ENCODE measurements at regions not wholly inside any gene's neighbourhood (a gene's known extent, or its start where the extent isn't known, plus 50 kb on each side); places are given as distances from the start of the nearest gene placed in this dataset.

- DNase-seq = no peak
- WGBS, 2 experiments (ENCODE audit: insufficient coverage in 1 of 2, insufficient read length in 1 of 2) = 87 to 100% methylated on average over 1 to 2 of the region's 3 CpGs
- Histone ChIP-seq H3K36me3 (ENCODE audit: control insufficient read depth, insufficient read depth, low read length) (no peaks in the 10 kb centered on the region), H3K4me3 (ENCODE audit: low read length) (no peak overlapping the region), H3K27ac (ENCODE audit: low read depth, low read length) (no peak overlapping the region), H3K9ac (ENCODE audit: extremely low read depth, low read length, poor library complexity, severe bottlenecking) (no peak overlapping the region), H3K9me3 (ENCODE audit: control insufficient read depth, low read length) (no peaks in the 10 kb centered on the region), H3K4me1 (ENCODE audit: control insufficient read depth, insufficient read depth, low read length) (no peaks in the 10 kb centered on the region), H3K27me3 (ENCODE audit: control insufficient read depth, insufficient read depth, low read length, poor library complexity, severe bottlenecking) (no peaks in the 10 kb centered on the region)
- H3K9me3 Mint-ChIP-seq = no peaks in the 10 kb centered on the region
- no peak overlapping the region for H3K4me3 Mint-ChIP-seq
- TF ChIP-seq CTCF (conservative IDR thresholded peaks at IDR 0.05) = no peak
- no peaks in the 10 kb centered on the region for H3K4me1 Mint-ChIP-seq
- no peaks in the 10 kb centered on the region for H3K27me3 Mint-ChIP-seq (ENCODE audit: insufficient read depth)
- no peaks in the 10 kb centered on the region for H3K36me3 Mint-ChIP-seq (ENCODE audit: low read depth)
- no peak overlapping the region for H3K27ac Mint-ChIP-seq
Observed at GRCh38 chr21:27586326-27586725, 619.4 kb upstream of the ADAMTS5 start.

- Mint-ChIP-seq H3K27ac (no peak overlapping the region), H3K36me3 (ENCODE audit: low read depth) (no peaks in the 10 kb centered on the region)
- 95% methylated on average over 1 of the region's 1 CpG; no CpG with 5 or more reads in 1 of the 2 experiments for WGBS, 2 experiments (ENCODE audit: insufficient coverage in 1 of 2, insufficient read length in 1 of 2)
Observed at GRCh38 chr21:27584256-27584655, 617.4 kb upstream of the ADAMTS5 start.

GRCh38 chr21:27582948-27583430, 616.1 kb upstream of the ADAMTS5 start:
- H3K4me1 ChIP-seq (ENCODE audit: control insufficient read depth, insufficient read depth, low read length) = no peaks in the 10 kb centered on the region
- H3K27ac ChIP-seq (ENCODE audit: low read depth, low read length) = no peak overlapping the region
- no peak for TF ChIP-seq CTCF (conservative IDR thresholded peaks at IDR 0.05)
- H3K36me3 Mint-ChIP-seq (ENCODE audit: low read depth) = no peaks in the 10 kb centered on the region
- H3K9ac ChIP-seq (ENCODE audit: extremely low read depth, low read length, poor library complexity, severe bottlenecking) = no peak overlapping the region
- no peaks in the 10 kb centered on the region for H3K27me3 ChIP-seq (ENCODE audit: control insufficient read depth, insufficient read depth, low read length, poor library complexity, severe bottlenecking)
- no peaks in the 10 kb centered on the region for H3K4me1 Mint-ChIP-seq
- no peak overlapping the region for H3K4me3 Mint-ChIP-seq
- H3K9me3 ChIP-seq (ENCODE audit: control insufficient read depth, low read length) = no peaks in the 10 kb centered on the region
- H3K36me3 ChIP-seq (ENCODE audit: control insufficient read depth, insufficient read depth, low read length) = no peaks in the 10 kb centered on the region
- no peak overlapping the region for H3K4me3 ChIP-seq (ENCODE audit: low read length)
- H3K9me3 Mint-ChIP-seq = no peaks in the 10 kb centered on the region
- WGBS, 2 experiments (ENCODE audit: insufficient coverage in 1 of 2, insufficient read length in 1 of 2) = 87 to 95% methylated on average over 3 of the region's 3 CpGs
- H3K27ac Mint-ChIP-seq = no peak overlapping the region
- no peak for DNase-seq
- H3K27me3 Mint-ChIP-seq (ENCODE audit: insufficient read depth) = no peaks in the 10 kb centered on the region

More at GRCh38 chr21:27584256-27584655, 617.4 kb upstream of the ADAMTS5 start:
- Histone ChIP-seq H3K9me3 (ENCODE audit: control insufficient read depth, low read length) (no peaks in the 10 kb centered on the region), H3K9ac (ENCODE audit: extremely low read depth, low read length, poor library complexity, severe bottlenecking) (no peak overlapping the region), H3K36me3 (ENCODE audit: control insufficient read depth, insufficient read depth, low read length) (no peaks in the 10 kb centered on the region), H3K27me3 (ENCODE audit: control insufficient read depth, insufficient read depth, low read length, poor library complexity, severe bottlenecking) (no peaks in the 10 kb centered on the region), H3K4me3 (ENCODE audit: low read length) (no peak overlapping the region), H3K27ac (ENCODE audit: low read depth, low read length) (no peak overlapping the region), H3K4me1 (ENCODE audit: control insufficient read depth, insufficient read depth, low read length) (no peaks in the 10 kb centered on the region)
- H3K27me3 Mint-ChIP-seq (ENCODE audit: insufficient read depth) = no peaks in the 10 kb centered on the region
- H3K9me3 Mint-ChIP-seq = no peaks in the 10 kb centered on the region
- TF ChIP-seq CTCF (conservative IDR thresholded peaks at IDR 0.05) = no peak
- DNase-seq = no peak
- H3K4me3 Mint-ChIP-seq = no peak overlapping the region
- H3K4me1 Mint-ChIP-seq = no peaks in the 10 kb centered on the region

All from endodermal cell (in vitro differentiated cells).